ENCODE measurements at regions not wholly inside any gene's neighbourhood (a gene's known extent, or its start where the extent isn't known, plus 50 kb on each side); places are given as distances from the start of the nearest gene placed in this dataset.
"Not testable (repeated sequence)": the region's sequence is repeated elsewhere in the genome, so short reads cannot be mapped to it uniquely, and the experiment has no call there.

DNA sequence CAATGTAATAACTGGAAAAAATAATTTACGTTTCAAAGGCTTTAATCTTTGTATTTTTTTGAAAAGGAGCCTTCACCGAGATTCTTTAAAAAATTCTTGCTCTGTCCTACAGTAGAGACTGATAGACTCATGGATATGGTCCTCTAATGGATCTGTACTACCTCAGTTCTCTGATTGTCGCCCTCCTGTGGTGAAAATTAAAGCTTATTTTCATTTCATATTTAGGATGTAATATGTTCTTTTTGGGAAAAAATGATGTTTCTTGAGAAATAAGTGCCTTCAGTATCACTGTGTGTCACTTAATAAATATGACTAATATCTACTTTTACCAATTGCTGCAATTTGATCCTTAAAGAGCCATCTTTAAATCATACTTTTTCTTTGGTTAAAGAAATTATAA is 4593.3 kb upstream of the OR11H1 start:
- not testable (repeated sequence) for H3K9ac ChIP-seq; H3K27me3 ChIP-seq (ENCODE audit: insufficient read depth, low read depth); H3K4me3 ChIP-seq (IDR thresholded peaks at IDR 0.05; ENCODE audit: insufficient read depth, low read depth, low read length); H2AFZ ChIP-seq (ENCODE audit: low read depth); H3K4me1 ChIP-seq (ENCODE audit: low read depth, poor library complexity, severe bottlenecking); H4K20me1 ChIP-seq (ENCODE audit: insufficient read depth); H3K79me2 ChIP-seq (ENCODE audit: insufficient read depth, low read depth); H3K36me3 ChIP-seq (ENCODE audit: insufficient read depth); H3K4me2 ChIP-seq; H3K27ac ChIP-seq
- TF ChIP-seq, protein P1, sequence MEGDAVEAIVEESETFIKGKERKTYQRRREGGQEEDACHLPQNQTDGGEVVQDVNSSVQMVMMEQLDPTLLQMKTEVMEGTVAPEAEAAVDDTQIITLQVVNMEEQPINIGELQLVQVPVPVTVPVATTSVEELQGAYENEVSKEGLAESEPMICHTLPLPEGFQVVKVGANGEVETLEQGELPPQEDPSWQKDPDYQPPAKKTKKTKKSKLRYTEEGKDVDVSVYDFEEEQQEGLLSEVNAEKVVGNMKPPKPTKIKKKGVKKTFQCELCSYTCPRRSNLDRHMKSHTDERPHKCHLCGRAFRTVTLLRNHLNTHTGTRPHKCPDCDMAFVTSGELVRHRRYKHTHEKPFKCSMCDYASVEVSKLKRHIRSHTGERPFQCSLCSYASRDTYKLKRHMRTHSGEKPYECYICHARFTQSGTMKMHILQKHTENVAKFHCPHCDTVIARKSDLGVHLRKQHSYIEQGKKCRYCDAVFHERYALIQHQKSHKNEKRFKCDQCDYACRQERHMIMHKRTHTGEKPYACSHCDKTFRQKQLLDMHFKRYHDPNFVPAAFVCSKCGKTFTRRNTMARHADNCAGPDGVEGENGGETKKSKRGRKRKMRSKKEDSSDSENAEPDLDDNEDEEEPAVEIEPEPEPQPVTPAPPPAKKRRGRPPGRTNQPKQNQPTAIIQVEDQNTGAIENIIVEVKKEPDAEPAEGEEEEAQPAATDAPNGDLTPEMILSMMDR (conservative IDR thresholded peaks at IDR 0.05; ENCODE audit: low read depth, low read length): peak; percentile 38

DNA sequence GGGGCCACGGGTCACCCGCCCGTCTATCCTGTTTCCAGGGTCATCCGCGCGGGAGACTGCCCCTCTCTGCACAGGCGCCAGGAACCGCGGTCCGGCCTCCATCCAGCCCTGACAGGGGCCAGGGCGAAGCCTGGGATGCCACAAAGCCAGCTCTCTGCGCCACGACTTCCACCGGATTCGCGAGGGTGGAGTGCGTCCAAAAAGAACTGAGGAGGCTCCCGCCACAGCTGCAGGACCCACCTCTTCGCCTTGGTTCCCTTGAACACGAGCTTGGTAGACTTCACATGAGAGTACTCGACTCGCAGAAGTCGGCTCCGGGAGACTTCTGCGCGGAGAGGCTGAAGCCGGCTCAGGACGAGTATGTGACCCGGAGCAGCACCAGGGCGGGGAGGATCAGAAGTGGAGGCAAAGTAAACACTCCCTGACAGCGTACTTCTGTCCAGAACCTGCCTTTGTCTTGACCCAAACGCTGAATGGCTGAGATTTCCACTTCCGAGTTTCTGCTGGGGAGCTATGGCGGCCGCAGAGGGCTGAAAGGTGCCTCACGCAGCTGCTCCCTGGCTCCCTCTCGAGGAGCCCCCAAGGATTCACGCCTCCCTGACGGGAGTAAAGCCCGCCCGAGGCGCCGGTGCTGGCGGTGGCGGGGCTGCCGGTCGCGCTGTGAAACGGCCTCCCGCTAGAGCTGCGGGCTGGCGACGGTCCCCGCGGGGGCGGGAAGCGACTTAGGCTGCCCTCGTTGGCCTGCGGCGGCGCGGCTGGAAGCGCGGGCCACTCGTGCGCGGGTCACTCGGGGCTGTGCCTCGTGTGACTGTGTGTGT is 4566.7 kb upstream of the OR11H1 start:
- Histone ChIP-seq H3K79me2 (ENCODE audit: insufficient read depth, low read depth) (no peaks in the 10 kb centered on the region), H3K36me3 (ENCODE audit: insufficient read depth) (no peaks in the 10 kb centered on the region), H4K20me1 (ENCODE audit: insufficient read depth) (no peaks in the 10 kb centered on the region), H3K4me3 (IDR thresholded peaks at IDR 0.05; ENCODE audit: insufficient read depth, low read depth, low read length) (no peak overlapping the region), H2AFZ (ENCODE audit: low read depth) (no peak overlapping the region), H3K4me2 (no peak overlapping the region), H3K27me3 (ENCODE audit: insufficient read depth, low read depth) (no peaks in the 10 kb centered on the region), H3K4me1 (ENCODE audit: low read depth, poor library complexity, severe bottlenecking) (no peaks in the 10 kb centered on the region), H3K9ac (no peak overlapping the region), H3K27ac (no peak overlapping the region)
- TF ChIP-seq, protein P1 (conservative IDR thresholded peaks at IDR 0.05; ENCODE audit: low read depth, low read length): no peak

GRCh38 chr22:10961861-10962255 is 4566.1 kb upstream of the OR11H1 start:
- H3K4me3 ChIP-seq (IDR thresholded peaks at IDR 0.05; ENCODE audit: insufficient read depth, low read depth, low read length); H3K4me1 ChIP-seq (ENCODE audit: low read depth, poor library complexity, severe bottlenecking); H3K79me2 ChIP-seq (ENCODE audit: insufficient read depth, low read depth); H3K9ac ChIP-seq; H3K4me2 ChIP-seq; H4K20me1 ChIP-seq (ENCODE audit: insufficient read depth); H3K27me3 ChIP-seq (ENCODE audit: insufficient read depth, low read depth); H3K27ac ChIP-seq; H3K36me3 ChIP-seq (ENCODE audit: insufficient read depth); H2AFZ ChIP-seq (ENCODE audit: low read depth): not testable (repeated sequence)

All from KMS-11 (cell line).